Mammary epithelial cell (primary cell): ENCODE measurements at regions not wholly inside any gene's neighbourhood (a gene's known extent, or its start where the extent isn't known, plus 50 kb on each side); places are given as distances from the start of the nearest gene placed in this dataset.

Source experiments
- EZH2 ChIP-seq: IDR thresholded peaks from 2 replicates; pipeline ENCODE4 v1.6.1; 2012; ENCODE audit warnings: low read length, inconsistent platforms, borderline replicate concordance
- TF ChIP-seq, protein P1 (sequence below), 2 donors: IDR thresholded peaks in 1 of 2; conservative IDR thresholded peaks in 1 of 2; 2 replicates each; pipeline ENCODE4 v1.5.1; 2011 to 2012; ENCODE audit warnings: inconsistent platforms in 2 of 2, low read length in 2 of 2, mild to moderate bottlenecking in 2 of 2, control low read depth in 1 of 2, low read depth in 1 of 2; ENCODE audit not compliant: insufficient read depth in 1 of 2; ENCODE audit errors: extremely low read depth in 1 of 2

DNA sequence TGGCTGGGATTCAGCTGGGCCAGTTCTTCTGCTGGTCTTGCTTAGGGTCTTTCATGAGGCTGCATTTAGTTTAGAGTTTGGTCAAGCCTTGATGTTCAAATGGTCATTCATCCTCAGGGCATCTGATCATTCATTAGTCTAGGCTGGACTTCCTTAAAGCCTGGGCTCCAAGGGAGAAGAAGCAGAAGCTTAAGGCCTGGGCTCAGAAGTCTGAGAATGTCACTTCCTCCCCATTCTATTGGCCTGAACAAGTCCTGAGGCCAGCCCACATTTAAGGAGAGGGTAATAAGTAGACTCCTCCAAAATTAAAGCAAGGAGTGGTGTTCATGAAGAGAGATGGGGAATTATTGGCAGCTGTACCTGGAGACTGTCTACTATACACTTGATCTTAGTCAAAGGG is 193.2 kb upstream of the HABP2 start:
- TF ChIP-seq, protein P1, sequence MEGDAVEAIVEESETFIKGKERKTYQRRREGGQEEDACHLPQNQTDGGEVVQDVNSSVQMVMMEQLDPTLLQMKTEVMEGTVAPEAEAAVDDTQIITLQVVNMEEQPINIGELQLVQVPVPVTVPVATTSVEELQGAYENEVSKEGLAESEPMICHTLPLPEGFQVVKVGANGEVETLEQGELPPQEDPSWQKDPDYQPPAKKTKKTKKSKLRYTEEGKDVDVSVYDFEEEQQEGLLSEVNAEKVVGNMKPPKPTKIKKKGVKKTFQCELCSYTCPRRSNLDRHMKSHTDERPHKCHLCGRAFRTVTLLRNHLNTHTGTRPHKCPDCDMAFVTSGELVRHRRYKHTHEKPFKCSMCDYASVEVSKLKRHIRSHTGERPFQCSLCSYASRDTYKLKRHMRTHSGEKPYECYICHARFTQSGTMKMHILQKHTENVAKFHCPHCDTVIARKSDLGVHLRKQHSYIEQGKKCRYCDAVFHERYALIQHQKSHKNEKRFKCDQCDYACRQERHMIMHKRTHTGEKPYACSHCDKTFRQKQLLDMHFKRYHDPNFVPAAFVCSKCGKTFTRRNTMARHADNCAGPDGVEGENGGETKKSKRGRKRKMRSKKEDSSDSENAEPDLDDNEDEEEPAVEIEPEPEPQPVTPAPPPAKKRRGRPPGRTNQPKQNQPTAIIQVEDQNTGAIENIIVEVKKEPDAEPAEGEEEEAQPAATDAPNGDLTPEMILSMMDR (conservative IDR thresholded peaks at IDR 0.05 in 1 of 2, IDR thresholded peaks at IDR 0.05 in 1 of 2; ENCODE audit: extremely low read depth in 1 of 2, insufficient read depth in 1 of 2, low read depth in 1 of 2, low read length in 2 of 2) = no peak
- no peak for TF ChIP-seq EZH2
